Smooth muscle cell (in vitro differentiated cells): ENCODE measurements at regions not wholly inside any gene's neighbourhood (a gene's known extent, or its start where the extent isn't known, plus 50 kb on each side); places are given as distances from the start of the nearest gene placed in this dataset.

Experiments used
- DNase-seq: peaks from one replicate; lab custom pipeline; 2025; ENCODE audit not compliant: unreplicated experiment; lab: John Stamatoyannopoulos, UW
- H2AFZ ChIP-seq: fragments of 200-600 bp; sonication (generic); 2 replicates; pipeline ENCODE4 v1.6.0; 2016; ENCODE audit warnings: antibody characterized with exemption, low read depth, mild to moderate bottlenecking
- H3F3A ChIP-seq: fragments of 200-600 bp; sonication (generic); 2 replicates; pipeline ENCODE4 v1.6.0; 2017; ENCODE audit warnings: antibody characterized with exemption, low read depth
- H3K27ac ChIP-seq: fragments of 200-600 bp; sonication (generic); 2 replicates; pipeline ENCODE4 v1.5.1; 2016; ENCODE audit warnings: low read depth, mild to moderate bottlenecking
- H3K27me3 ChIP-seq: fragments of 200-600 bp; sonication (generic); 2 replicates; pipeline ENCODE4 v1.6.1; 2016; ENCODE audit warnings: low read depth, mild to moderate bottlenecking
- H3K36me3 ChIP-seq: fragments of 200-600 bp; sonication (generic); 2 replicates; pipeline ENCODE4 v1.5.1; 2016; ENCODE audit warnings: low read depth
- H3K4me1 ChIP-seq: fragments of 200-600 bp; sonication (generic); 2 replicates; pipeline ENCODE4 v1.5.1; 2016; ENCODE audit warnings: low read depth
- H3K4me2 ChIP-seq: fragments of 200-600 bp; sonication (generic); 2 replicates; pipeline ENCODE4 v1.6.0; 2016; ENCODE audit warnings: mild to moderate bottlenecking
- H3K4me3 ChIP-seq: fragments of 200-600 bp; sonication (generic); 2 replicates; pipeline ENCODE4 v1.5.1; 2016; ENCODE audit warnings: mild to moderate bottlenecking
- H3K79me2 ChIP-seq: fragments of 200-600 bp; sonication (generic); 2 replicates; pipeline ENCODE4 v1.6.0; 2016; ENCODE audit warnings: low read depth, mild to moderate bottlenecking
- H3K9ac ChIP-seq: fragments of 200-600 bp; sonication (generic); 2 replicates; pipeline ENCODE4 v1.6.0; 2016; ENCODE audit warnings: low read depth
- H3K9me3 ChIP-seq: fragments of 200-600 bp; sonication (generic); replicated peaks from 2 replicates; pipeline ENCODE4 v1.5.1; 2016; ENCODE audit warnings: low read depth
- H4K20me1 ChIP-seq: fragments of 200-600 bp; sonication (generic); 2 replicates; pipeline ENCODE4 v1.6.0; 2016; ENCODE audit warnings: low read depth
- CTCF ChIP-seq: fragments of 200-600 bp; sonication (generic); IDR thresholded peaks from 2 replicates; pipeline ENCODE4 v1.5.1; 2017; ENCODE audit warnings: borderline replicate concordance, mild to moderate bottlenecking, antibody characterized with exemption; ENCODE audit not compliant: insufficient read depth, poor library complexity, severe bottlenecking
- WGBS: methylation state at CpG from one replicate; pipeline ENCODE4 v1.1.7; 2016; ENCODE audit warnings: low lambda C conversion rate; 5-methylcytosine and 5-hydroxymethylcytosine counted together

- H3K27me3 ChIP-seq, result no peaks in the 10 kb centered on the region
- no peak overlapping the region for H3K4me2 ChIP-seq
- no peak overlapping the region for H3K27ac ChIP-seq
- 86% methylated on average over 6 of the region's 6 CpGs for WGBS
- no peaks in the 10 kb centered on the region for H4K20me1 ChIP-seq
- no peaks in the 10 kb centered on the region for H3K9me3 ChIP-seq
- H2AFZ ChIP-seq, result no peak overlapping the region
- H3K36me3 ChIP-seq, result no peaks in the 10 kb centered on the region
- DNase-seq, result no peak
- no peak overlapping the region for H3K4me3 ChIP-seq
- no peak overlapping the region for H3K9ac ChIP-seq
- no peaks in the 10 kb centered on the region for H3K79me2 ChIP-seq
- H3F3A ChIP-seq, result no peaks in the 10 kb centered on the region
- no peak for TF ChIP-seq CTCF
- no peaks in the 10 kb centered on the region for H3K4me1 ChIP-seq
Observed at GRCh38 chr6:105621564-105622175, 218.8 kb upstream of the PREP start.

- H3K9ac ChIP-seq, result no peak overlapping the region
- no peaks in the 10 kb centered on the region for H4K20me1 ChIP-seq
- H3K79me2 ChIP-seq, result no peaks in the 10 kb centered on the region
- no peak overlapping the region for H2AFZ ChIP-seq
- no peak for DNase-seq
- no peak overlapping the region for H3K4me2 ChIP-seq
- no peaks in the 10 kb centered on the region for H3K4me1 ChIP-seq
- no peaks in the 10 kb centered on the region for H3K27me3 ChIP-seq
- TF ChIP-seq CTCF, result no peak
- H3K4me3 ChIP-seq, result no peak overlapping the region
- no peak overlapping the region for H3K27ac ChIP-seq
- no peaks in the 10 kb centered on the region for H3K9me3 ChIP-seq
- WGBS, result 84% methylated on average over 3 of the region's 3 CpGs
- no peaks in the 10 kb centered on the region for H3K36me3 ChIP-seq
- no peaks in the 10 kb centered on the region for H3F3A ChIP-seq
Observed at GRCh38 chr6:105620878-105621277, 218.0 kb upstream of the PREP start.

- no peak overlapping the region for H3K27ac ChIP-seq
- no peak for DNase-seq
- H3F3A ChIP-seq, result no peaks in the 10 kb centered on the region
- H3K27me3 ChIP-seq, result no peaks in the 10 kb centered on the region
- H3K4me2 ChIP-seq, result no peak overlapping the region
- H3K79me2 ChIP-seq, result no peaks in the 10 kb centered on the region
- no peak overlapping the region for H3K4me3 ChIP-seq
- no peak overlapping the region for H2AFZ ChIP-seq
- no peaks in the 10 kb centered on the region for H3K36me3 ChIP-seq
- no peaks in the 10 kb centered on the region for H3K4me1 ChIP-seq
- 92% methylated on average over 8 of the region's 8 CpGs for WGBS
- no peak for TF ChIP-seq CTCF
- H4K20me1 ChIP-seq, result no peaks in the 10 kb centered on the region
- H3K9ac ChIP-seq, result no peak overlapping the region
- H3K9me3 ChIP-seq, result no peaks in the 10 kb centered on the region
Observed at GRCh38 chr6:105619971-105620741, 217.3 kb upstream of the PREP start.

- Histone ChIP-seq H3K36me3 (no peaks in the 10 kb centered on the region), H3K4me1 (no peaks in the 10 kb centered on the region), H3F3A (no peaks in the 10 kb centered on the region), H3K4me3 (no peak overlapping the region), H3K27me3 (no peaks in the 10 kb centered on the region), H3K9ac (no peak overlapping the region), H2AFZ (no peak overlapping the region), H3K27ac (no peak overlapping the region), H3K4me2 (no peak overlapping the region), H4K20me1 (no peaks in the 10 kb centered on the region), H3K9me3 (no peaks in the 10 kb centered on the region), H3K79me2 (no peaks in the 10 kb centered on the region)
- no peak for TF ChIP-seq CTCF
- no peak for DNase-seq
- 92% methylated on average over 1 of the region's 1 CpG for WGBS
Observed at GRCh38 chr6:105618247-105618646, 215.4 kb upstream of the PREP start.
